Stimulated activated CD8-positive, alpha-beta memory T cell treated with anti-CD3 and anti-CD28 coated beads, Interleukin-15, amount 100 ng/mL, for 4 hours (primary cell): ENCODE measurements at regions not wholly inside any gene's neighbourhood (a gene's known extent, or its start where the extent isn't known, plus 50 kb on each side); places are given as distances from the start of the nearest gene placed in this dataset.
"Not testable (repeated sequence)": the region's sequence is repeated elsewhere in the genome, so short reads cannot be mapped to it uniquely, and the experiment has no call there.

Source experiments
- DNase-seq, 2 donors: peaks; one replicate each; pipeline ENCODE4 v3.0.0-alpha.2; 2020; ENCODE audit warnings: low read depth in 2 of 2

DNA sequence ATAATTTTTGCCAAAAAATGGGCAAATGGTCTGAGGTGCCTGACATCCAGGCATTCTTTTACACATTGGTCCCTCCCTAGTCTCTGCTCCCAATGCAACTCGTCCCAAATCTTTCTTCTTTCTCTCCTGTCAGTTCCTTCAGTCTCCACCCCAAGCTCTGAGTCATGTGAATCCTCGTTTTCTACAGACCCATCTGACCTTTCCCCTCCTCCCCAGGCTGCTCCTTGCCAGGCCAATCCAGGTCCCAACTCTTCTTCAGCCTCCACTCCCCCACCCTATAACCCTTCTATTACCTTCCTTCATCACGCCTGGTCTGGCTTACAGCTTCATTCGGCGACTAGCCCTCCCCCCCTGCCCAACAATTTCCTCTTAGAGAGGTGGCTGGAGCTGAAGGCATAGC lies 55.3 kb downstream of the BBS10 start:
- not testable (repeated sequence) for DNase-seq

DNA sequence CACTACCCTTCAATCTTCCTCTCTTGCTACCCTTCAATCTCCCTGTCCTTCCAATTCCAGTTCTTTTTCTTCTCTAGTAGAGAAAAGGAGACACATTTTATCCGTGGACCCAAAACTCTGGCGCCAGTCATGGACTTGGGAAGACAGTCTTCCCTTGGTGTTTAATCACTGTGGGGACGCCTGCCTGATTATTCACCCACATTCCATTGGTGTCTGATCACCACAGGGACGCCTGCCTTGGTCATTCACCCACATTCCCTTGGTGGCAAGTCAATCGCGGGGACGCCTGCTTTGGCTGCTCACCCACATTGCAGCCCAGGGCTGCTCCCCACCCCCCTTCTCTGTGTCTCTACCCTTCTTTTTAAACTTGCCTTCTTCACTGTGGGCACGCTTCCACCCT lies 55.9 kb downstream of the BBS10 start:
- DNase-seq, result not testable (repeated sequence)

DNA sequence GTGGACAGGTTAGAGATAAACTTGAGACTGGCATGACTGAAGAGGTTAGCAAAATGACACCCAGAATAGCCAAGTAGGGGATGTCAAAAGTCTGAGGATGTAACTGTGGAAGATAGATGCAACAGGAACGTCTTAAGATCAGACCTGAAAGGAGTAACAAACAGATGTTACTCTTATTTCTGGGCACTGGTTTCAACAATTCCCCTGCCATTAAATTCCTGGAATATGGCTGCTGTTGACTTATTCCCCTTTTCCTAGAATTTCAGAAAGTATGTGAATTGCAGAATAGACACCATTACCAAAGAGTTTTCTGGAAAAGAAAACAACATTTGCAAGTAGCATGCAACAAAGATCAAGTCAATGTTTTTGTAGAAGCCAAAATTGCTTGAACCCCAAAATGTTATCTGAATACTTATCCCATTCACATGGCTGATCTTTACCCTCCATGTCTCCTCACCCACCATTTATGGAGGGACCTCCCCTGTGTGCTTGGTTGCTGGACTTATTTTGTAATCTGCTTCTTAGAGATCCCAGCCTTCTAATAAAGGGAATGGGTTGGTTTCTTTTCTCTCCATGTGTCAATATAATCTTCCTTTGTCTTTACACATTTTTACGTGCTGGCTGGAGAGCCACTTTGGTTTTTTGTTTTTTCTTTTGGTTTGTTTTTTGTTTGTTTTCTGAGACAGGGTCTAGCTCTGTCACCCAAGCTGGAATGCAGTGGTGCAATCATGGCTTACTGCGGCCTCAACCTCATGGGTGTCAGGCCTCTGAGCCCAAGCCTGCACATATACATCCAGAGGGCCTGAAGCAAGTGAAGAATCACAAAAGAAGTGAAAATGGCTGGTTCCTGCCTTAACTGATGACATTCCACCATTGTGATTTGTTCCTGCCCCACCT lies 57.0 kb downstream of the BBS10 start:
- no peak for DNase-seq

DNA sequence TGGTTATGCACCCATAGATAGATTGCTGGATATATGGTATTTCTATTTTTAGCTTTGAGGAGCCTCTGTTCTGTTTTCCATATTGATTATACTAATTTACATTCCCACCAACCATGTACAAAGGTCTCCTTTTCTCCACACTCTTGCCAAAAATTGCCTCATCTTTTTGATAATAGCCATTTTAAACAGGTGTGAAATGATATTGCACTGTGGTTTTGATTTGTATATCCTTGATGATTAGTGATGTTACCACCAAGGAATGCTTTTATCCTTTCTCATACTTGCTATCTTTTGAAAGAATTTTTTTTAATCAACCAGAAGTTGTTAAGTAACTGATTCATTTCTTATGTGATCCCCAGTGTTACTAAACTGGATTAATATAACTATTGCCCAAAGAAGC lies 60.0 kb downstream of the BBS10 start:
- no peak for DNase-seq

DNA sequence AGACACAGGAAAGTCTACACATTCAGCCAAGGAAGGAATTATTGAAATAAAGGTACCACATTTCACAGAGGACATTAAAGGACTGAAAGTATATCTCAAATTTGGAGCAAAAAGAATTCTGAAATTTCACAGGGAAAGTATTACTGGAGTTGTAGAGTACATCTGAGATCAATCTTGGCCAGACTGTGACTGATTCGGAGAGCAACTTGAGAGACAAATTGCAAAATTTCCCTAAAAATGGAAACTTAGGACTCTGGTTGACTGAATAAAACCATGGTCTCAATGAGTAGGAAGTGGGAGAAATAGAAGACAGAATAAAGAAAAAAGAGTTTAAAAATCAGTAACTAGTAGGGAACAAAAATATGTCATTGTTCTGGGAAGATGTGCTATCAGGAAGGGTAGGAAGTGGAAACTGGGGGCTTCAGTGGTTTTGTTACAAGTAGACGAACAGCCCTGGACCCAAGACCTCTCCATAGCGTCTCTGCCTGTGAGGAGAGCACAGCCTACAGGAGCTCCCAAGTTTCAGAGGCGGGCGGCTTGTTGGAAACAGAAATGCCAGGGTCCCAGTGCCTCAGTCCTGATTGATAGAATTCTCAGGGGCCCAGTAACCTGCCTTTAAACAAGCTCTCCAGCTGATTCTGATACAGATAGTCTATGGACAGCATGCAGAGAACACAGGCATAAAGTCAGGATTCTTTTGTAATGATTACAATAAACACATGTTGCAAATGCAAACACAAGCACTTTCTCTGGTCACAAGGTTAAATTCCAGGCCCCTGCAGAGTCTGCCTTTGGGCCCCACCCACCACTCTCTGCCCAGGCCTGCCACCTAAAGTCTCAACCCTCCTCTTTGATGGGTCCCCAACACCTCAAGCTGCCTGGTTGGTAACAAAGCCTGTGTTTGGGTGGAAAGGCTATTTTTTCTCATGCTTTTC lies 63.1 kb downstream of the BBS10 start:
- no peak for DNase-seq

DNA sequence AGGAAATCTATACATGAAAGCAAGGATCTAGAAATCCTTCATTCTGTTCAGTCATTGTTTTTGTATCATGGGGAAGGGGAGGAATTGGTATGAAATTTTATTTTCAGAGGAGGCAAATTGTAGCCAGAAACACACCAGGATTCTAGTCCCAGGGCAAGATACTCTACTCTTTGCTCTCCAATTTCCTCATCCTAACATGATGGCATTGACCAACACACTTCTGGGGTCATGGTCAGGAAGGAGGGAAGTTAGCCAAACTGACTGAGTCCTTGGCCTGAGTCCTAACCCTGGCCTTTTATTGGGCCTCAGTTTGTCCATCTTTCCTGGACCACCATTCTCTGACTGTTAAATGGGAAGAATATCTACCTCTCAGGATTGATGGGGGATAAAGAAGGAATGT lies 65.5 kb downstream of the BBS10 start:
- DNase-seq, result no peak

DNA sequence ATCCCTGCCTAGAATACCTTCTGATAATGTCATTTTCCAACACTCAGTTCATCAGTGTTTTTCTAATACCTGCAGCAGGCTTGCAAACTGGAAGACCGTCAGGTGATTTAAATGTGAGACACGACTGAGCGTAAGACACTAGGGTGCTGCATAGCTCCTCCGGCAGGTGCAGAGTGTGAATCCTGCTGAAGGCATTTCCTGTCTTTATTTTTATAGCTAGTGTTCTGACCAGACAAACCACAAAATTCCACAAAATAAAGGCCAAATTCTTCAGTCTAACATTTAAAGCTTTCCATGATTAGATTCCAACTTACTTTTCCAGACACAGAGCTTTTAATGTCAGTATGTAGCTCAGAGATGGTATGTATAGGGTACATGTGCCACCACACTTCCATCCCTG lies 70.7 kb downstream of the BBS10 start:
- DNase-seq, result no peak

DNA sequence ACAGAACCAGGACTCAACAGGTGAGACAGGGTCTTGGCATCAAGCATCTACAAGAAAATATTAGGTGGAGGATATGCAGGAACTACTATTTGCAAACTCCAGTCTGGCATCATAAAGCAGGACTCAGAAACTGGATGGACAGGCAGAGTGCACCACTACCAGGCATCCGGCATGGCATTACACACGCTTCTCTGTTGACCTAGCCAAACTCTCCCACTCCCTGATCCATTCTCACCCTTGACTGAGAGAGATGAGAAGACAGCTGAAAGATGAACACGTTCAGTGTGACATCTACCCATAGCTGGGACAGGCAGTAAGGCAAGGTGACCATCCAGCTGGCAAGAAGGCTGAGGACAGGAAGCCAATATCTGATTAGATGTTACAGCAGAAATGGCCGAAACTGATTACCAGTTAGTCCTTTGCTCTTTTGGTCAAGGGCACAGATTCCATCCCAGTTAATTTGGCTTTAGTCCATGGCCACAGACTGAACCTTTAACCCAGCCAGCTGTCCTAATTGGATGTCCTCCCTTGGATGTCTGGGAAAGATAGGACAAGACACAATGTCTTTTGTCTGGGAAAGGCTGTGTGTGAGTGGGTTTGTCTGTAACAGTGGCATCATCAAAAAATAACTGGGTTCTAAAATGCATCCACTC lies 71.6 kb downstream of the BBS10 start:
- DNase-seq, result no peak

DNA sequence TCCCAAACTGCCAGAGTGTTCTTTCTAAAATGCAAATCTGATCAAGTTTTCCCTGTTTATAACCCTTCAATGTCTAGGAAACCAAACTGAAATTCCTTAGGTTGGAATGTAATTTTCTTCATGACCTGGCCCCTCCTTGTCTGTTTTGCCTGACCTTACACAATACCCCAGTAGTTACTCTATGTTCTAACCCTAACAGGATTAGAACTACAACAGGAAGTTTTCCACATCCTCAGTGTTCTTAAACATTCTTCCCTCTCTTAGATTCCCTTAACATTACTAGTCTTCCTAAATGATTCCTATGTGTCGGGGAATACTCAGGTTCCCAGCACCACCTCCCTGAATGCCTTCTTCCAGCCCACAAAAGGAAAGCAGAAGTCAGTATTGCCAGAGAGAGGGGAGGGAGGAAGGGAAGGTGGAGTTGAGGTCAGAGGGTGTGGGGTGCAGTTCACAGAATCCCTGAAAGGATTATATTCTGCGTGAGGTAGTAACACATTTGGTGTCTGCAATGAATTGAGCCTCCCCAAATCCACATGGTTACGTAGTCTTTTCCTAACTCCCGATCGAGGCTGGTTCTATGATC lies 72.6 kb downstream of the BBS10 start:
- no peak for DNase-seq

DNA sequence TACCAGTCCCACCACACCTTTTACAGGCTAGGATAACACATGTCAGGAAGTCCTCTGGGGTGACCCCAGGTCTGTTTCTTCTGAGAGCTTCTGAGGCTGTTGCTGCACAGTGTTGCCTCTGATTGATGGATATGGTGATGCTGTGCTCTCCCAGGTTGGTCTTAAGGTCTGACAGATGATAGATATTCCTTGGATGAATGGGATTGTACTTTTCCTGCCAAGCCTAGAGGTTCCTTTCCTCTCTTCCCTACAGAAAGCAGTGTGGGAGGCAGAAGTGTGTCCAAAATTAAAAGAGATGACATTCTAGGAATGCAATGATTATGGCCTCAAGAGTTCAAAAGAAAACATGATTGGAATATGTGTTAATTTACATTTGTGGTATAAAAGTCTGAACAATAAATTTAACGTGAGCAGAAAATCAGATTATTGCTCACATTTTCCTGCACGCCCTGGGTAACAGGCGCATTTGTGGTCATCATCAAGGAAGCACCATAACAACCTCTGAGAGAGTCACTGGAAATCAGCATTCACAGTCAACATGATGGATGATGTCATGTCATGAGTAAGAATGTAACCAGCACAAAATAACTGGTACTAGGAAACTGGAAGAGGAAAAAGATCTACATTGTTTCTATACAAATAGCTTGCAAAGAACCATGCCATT lies 73.7 kb downstream of the BBS10 start:
- DNase-seq, result no peak

DNA sequence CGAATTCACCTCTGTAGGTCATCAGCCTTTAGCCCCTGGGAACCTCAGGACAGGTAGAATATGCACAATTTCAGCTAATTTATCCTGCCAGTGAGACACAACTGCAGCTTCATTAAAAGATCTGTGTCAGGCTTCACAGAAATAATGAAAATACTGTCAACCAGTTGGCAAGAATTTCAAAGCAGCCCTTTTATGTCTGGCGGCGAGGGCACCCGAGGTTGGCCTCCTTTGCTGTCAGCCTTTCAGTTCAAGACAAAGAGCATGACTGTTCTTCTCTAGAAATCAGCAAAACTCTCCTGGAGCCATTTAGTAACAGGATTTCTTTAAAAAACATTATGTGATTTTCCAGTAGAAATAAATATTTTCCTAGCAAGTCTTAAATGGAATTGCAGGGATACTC lies 75.9 kb downstream of the BBS10 start:
- no peak for DNase-seq

DNA sequence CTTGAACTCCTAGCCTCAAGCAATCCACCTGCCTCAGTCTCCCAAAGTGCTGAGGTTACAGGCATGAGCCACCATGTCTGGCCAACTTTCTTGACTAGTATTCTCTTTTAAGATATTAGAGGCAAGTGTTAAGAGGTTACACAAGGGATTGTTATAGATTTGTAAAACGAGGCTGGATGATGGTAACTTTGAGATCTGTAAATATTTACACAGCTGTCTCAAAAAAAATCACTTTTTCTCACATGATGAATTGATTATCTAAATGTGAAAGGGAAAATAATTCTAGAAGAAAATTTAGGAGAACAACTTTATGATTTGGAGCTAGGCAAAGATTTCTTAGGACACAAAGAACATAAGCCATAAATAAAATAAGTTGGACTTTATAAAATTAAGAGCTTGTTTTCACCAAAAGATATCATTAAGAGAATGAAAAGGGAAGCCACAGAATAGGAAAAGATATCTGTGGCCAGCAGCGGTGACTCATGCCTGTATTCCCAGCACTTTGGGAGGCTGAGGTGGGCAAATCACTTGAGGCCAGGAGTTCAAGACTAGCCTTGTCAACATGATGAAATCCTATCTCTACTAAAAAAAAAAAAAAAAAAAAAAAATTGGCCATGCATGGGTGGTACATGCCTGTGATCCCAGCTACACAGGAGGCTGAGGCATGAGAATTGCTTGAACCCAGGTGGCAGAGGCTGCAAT lies 77.4 kb downstream of the BBS10 start:
- no peak for DNase-seq

DNA sequence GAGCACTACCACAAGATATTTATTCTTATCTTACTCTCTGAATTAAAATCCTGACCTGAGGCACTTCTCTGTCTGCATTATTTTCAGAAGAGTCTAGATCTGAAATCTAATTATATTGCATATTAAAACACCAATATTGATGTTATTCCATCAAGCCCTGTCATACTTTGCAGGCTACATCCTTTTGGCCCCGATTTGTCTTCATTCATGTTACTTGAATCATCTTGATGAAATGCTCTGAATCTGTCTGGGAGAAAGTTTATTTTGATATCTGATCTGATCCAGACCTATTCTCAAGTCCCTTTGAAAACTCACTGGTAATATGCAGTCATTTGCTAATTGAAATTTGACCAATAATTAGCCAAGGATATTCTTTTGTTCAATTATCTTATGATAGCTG lies 79.9 kb downstream of the BBS10 start:
- no peak for DNase-seq

DNA sequence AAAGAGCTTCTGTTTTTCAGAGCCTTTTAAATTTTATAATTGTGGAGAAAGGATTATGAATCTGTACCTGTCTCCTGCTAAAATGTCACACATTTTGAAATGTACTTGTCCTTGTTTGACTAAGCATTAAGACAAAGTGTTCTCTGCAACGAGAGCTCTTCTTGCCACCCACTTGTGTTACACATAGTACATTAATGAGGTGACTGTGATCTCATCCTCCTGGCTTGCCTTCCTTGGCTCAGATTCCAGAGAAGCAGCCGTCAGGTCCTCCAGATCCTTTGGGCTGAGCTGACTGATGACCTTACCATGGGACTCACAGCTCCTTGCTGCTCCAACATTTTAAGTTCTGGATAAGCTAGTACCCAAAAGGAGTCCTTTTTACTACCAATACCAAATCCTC lies 81.4 kb downstream of the BBS10 start:
- no peak for DNase-seq

DNA sequence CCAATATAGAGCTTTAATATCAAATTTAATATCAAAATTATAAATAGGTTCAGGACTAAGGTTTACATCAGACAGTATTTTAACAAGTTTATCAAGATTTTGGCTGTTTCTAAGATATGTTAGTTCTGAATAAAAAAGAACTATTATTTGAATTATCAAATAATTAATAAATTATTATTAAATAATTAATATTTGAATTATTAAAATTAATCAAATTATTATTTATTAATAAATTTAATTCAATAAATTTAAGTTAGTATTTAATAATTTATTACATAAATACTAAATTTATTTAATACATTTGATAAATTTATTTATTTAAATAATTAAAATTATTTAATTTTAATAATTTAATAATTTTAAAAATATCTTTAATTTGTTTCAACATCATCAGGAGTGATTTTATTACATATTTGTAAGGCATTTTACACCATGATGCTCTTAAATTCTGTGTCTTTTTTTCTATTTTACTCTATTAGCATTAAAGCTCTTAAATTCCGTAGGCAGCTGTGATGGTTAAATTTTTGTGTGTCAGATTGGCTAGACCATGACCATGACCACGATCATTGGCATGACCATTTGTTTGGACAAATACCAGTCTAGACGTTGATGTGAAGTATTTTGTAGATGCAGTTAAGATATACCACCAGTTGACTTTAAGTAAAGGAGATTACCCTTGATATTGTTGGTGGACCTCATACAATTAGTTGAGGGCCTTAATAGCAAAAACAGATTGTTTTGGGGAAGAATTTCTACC lies 82.6 kb downstream of the BBS10 start:
- DNase-seq, result no peak

DNA sequence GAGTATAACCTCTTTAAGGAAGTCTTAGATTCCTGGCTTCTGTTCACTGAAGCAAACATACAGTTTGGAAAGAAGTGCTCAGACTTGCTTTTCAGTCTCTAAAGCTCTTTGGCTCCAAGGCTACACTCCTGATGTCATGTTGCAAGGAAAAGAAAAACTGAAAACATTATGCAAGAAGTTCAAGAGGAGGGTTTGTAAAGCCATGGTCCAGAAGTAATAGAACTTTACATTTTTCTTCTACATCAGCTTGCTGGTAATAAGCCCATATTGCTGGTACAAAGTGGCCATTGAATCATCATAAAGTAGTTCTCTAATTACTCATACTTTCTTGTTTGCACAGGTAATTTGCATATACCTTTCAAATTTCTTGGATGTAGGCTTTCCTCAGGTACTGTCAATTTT lies 83.6 kb downstream of the BBS10 start:
- DNase-seq, result no peak

DNA sequence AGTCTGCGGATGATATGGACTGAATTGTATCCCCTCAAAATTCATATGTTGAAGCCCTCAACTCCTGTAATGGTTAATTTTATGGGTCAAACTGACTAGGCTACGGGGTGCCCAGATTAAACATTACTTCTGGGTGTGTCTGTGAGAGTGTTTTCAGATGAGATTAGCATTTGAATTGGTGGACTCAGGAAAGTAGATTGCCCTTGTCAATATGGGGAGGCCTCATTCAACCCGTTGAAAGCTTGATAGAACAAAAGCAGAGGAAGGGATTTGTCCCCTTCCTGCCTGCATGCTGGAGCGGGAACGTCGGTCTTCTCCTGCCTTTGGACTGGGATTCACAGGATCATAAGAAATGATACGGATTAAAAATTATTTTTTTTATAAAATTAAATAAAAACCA lies 84.5 kb downstream of the BBS10 start:
- no peak for DNase-seq

DNA sequence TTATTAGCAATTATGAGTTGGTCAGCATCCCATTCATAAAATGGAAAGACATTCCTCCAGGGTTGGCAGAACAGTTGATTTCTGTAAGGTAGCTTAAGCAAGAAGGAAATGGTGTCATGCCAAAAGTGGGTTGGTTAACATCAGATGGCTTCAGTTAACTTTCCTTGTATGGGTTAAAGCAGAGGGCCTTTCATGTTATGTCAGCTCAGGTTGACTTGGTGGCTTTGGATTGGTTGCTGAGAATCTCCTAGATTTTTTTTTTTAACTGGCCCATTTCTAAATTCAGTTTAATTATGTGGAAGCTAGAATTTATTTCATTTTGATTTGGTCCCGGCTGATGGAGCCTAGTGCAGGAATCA lies 87.8 kb downstream of the BBS10 start:
- no peak for DNase-seq

DNA sequence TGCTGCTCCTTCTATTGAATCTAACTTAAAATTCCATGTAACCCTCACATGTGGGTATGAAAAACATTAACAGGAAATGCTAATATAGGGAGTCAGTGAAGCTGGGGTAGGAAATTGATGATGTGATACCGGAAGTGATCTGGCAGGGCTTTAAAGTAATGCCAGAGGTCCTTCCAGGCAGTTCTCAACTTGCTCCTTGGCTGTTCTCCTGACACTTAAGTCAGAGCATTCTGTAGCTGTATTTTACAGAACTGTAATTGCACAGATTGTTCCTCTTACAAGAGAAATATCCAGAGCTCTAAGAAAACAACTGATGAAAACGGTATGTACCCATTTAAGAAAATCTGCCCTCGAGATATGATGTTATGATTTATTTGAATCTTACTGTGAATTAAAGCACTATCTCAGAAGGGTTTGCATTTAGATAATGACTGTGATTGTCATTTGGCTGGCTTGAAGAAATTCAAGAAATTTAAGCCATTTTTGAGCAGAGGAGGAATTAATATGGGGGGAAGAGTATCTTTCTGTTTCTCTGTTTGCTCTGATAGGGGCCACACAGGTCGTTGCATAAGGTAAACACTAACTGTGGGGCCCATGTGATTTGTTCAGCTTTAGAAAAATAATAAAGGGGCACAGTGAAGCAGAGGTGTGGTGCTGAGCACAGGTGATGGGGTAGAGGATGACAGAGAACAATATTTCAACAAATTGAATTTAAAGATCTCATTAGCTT lies 88.4 kb downstream of the BBS10 start:
- no peak for DNase-seq
